Activated T-cell treated with anti-CD3 and anti-CD28 coated beads for 1 hour (primary cell): ENCODE measurements at regions not wholly inside any gene's neighbourhood (a gene's known extent, or its start where the extent isn't known, plus 50 kb on each side); places are given as distances from the start of the nearest gene placed in this dataset.

Experiments
- DNase-seq: peaks from one replicate; pipeline ENCODE4 v3.0.0-alpha.2; 2020; ENCODE audit warnings: low read depth

GRCh38 chr4:56086073-56086541 is 137.4 kb downstream of the CEP135 start:
- no peak for DNase-seq

- no peak for DNase-seq
Measured at GRCh38 chr4:56085275-56085674, 136.5 kb downstream of the CEP135 start.

GRCh38 chr4:56084851-56085250 is 136.1 kb downstream of the CEP135 start:
- DNase-seq = no peak
